Muscle layer of duodenum (tissue), 2 donors: ENCODE measurements at regions not wholly inside any gene's neighbourhood (a gene's known extent, or its start where the extent isn't known, plus 50 kb on each side); places are given as distances from the start of the nearest gene placed in this dataset.

Experiments
- H3K27ac ChIP-seq: one replicate; pipeline ENCODE4 v1.7.0; 2013; ENCODE audit warnings: mild to moderate bottlenecking, low read length
- H3K27me3 ChIP-seq: one replicate; pipeline ENCODE4 v1.7.0; 2013; ENCODE audit warnings: low read depth, mild to moderate bottlenecking, control low read depth, low read length
- H3K36me3 ChIP-seq, 2 donors: one replicate each; pipeline ENCODE4 v1.7.0; 2013; ENCODE audit warnings: low read length in 2 of 2, control low read depth in 1 of 2, mild to moderate bottlenecking in 1 of 2; ENCODE audit not compliant: insufficient read depth in 2 of 2, control insufficient read depth in 1 of 2
- H3K4me1 ChIP-seq, 2 donors: one replicate each; pipeline ENCODE4 v1.7.0; 2013; ENCODE audit warnings: low read length in 2 of 2, mild to moderate bottlenecking in 2 of 2, control low read depth in 1 of 2, moderate library complexity in 1 of 2; ENCODE audit not compliant: insufficient read depth in 2 of 2, control insufficient read depth in 1 of 2
- H3K4me3 ChIP-seq, 2 donors: one replicate each; pipeline ENCODE4 v1.7.0; 2013; ENCODE audit warnings: low read length in 2 of 2, low read depth in 1 of 2, mild to moderate bottlenecking in 1 of 2
- H3K9me3 ChIP-seq, 2 donors: one replicate each; pipeline ENCODE4 v1.7.0; 2013; ENCODE audit warnings: low read length in 2 of 2, control low read depth in 1 of 2, mild to moderate bottlenecking in 1 of 2; ENCODE audit not compliant: control insufficient read depth in 1 of 2
- donor health status: healthy.

DNA sequence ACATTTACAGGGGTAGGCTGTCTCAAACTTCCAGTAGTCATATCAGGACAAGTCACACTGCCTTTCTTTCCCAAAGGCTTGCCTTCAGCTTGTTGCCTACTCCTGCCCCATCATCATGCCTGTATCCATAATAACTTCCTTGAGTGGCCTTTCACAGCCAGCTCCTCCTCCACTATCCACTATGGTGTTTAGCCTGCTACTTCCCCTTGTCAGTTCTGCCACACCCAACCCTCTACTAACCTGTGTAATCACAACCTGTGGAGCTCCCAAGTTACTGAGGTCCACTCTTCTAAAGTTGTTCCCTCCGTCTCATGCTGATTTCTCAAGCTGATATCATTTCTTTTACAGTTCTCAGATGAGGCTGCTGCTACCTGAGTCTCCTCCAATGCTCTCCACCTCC, 159.9 kb downstream of the BMP4 start:
- Histone ChIP-seq H3K27ac (no peak overlapping the region), H3K36me3 (no peaks in the 10 kb centered on the region), H3K4me3 (no peak overlapping the region), H3K9me3 (no peaks in the 10 kb centered on the region), H3K4me1 (peaks cover 0 to 15% of the 10 kb centered on the region in 2 donors), H3K27me3 (no peaks in the 10 kb centered on the region)

DNA sequence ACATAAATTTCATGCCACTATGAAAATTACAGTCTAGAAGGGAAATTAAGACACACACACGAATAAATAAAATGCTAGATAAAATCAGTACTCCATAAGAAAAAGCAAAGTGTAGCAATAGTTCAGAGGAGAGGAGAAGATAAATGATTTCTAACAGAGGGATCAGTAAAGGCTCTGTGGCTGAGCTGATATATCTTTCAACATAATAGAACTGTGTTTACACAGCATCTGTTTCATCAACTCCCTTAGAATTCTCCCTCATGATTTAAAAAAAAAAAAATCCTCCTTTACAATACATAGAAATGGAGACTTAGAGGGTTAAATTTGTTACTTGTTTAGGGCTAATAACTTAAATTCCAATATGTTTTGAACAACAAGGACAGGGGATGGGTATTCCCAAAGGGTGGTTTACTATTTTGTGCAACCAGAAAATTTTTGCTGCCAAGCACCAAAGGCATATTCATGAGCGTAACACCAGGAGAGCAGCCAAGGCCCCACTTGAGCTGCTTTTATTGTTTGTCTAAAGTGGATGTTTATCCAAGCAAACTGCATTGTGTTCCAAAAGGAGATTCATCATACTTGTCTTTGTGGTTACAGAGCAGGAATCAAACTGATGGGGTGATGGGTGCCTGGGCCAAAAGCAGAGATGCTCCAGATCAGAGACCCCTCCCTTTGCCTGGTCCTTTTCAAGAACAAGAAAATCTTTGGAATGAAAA, 162.7 kb downstream of the BMP4 start:
- Histone ChIP-seq H3K36me3 (no peaks in the 10 kb centered on the region), H3K27ac (no peak overlapping the region), H3K4me1 (peaks cover 0 to 15% of the 10 kb centered on the region in 2 donors), H3K27me3 (no peaks in the 10 kb centered on the region), H3K4me3 (no peak overlapping the region), H3K9me3 (no peaks in the 10 kb centered on the region)

DNA sequence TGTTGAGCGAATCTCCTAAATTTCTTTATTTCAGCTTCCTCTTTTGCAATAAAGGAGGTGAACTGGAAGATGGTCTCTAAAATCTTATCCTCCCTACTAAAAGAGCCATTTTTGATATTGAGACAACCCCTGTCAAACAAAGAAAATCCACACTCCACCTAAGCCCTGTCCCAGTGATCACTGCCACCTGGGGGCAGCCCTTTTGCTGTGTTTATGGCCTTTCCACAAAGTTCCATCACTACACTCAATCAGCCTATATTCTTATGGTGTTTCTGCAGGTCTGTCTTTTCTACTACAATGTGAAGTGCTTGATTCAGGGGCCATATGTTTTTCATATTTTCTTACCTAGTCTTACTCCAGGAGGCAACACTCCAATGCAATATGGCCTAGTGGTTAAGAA, 163.7 kb downstream of the BMP4 start:
- Histone ChIP-seq H3K9me3 (no peaks in the 10 kb centered on the region), H3K36me3 (no peaks in the 10 kb centered on the region), H3K4me3 (no peak overlapping the region), H3K27ac (no peak overlapping the region), H3K4me1 (peaks cover 0 to 15% of the 10 kb centered on the region in 2 donors), H3K27me3 (no peaks in the 10 kb centered on the region)

DNA sequence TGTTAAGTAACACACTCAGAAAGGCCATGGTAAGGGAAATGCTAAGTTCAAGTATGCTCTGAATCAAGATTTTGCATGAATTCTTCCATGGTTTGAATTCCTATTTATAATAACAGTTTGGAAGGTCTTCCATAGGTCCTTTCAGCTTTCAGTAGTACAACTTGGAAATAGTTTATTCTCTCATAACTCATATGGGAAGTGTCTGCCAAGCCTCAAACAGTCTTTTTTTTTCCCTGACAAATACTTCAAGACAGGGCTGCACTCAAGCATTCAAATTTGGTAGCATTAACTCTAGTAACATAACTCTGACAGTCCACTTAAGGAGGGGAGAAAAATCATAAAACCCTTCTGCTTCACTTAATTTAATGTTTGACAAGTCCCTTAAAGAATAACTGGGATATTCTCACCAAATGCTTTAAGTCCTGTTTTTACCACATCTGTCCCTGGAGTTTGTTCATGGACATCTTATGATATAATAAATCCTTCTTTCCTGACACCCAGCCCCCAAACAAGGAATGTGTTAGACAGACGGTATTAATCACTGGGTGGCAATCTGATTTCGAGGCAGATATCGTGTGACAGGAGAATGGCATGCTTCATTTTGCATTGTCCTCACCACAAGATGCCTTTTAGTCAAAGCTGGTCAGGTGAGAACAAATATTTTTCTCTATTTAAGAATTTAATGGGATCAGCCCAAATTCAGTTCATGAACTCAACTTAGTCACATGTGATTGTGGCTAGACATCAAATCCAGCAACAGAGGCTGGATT, 165.7 kb downstream of the BMP4 start:
- Histone ChIP-seq H3K27me3 (no peaks in the 10 kb centered on the region), H3K36me3 (no peaks in the 10 kb centered on the region), H3K4me3 (no peak overlapping the region), H3K4me1 (peaks cover 0 to 15% of the 10 kb centered on the region in 2 donors), H3K9me3 (no peaks in the 10 kb centered on the region), H3K27ac (no peak overlapping the region)

DNA sequence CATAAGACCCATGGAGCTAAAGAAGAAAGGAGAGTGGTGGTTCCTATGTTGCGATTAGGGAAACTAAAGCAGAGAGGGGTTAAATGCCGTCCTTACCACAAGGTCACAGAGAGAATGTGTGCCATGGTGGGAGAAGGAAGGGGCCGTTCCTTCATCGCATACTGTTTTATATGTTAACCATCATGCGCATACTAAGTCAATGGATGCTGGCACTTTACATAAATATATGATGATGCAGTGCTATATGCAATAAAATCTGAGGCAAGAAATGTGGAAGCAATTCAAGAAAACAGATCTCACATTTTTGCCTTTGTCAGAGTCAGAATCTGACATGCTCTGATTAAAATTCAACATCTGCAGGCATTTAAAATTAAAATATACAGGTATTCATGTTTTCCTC, 168.1 kb downstream of the BMP4 start:
- H3K4me3 ChIP-seq: no peak overlapping the region
- H3K27ac ChIP-seq: no peak overlapping the region
- H3K36me3 ChIP-seq: no peaks in the 10 kb centered on the region
- no peaks in the 10 kb centered on the region for H3K27me3 ChIP-seq
- peaks cover 0 to 3% of the 10 kb centered on the region in 2 donors for H3K9me3 ChIP-seq
- no peaks in the 10 kb centered on the region for H3K4me1 ChIP-seq

DNA sequence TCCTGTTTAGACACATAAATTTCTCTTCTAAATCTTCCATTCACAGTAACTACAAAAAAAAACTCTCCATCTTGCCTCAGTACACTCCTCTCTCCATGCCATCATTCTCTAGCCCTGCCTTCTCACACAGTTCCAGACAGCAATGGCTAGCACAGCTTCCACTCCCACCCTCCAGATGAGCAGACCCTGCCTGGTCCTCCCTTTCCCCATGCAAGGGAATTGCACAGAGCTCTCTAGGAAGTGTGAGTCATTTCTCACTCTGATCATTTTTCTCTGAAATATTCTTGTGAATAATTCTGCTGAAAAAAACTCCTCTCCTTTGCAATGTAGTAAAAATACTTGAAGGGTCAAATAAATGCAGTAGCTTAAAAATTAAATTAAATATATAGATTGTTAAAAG, 170.6 kb downstream of the BMP4 start:
- Histone ChIP-seq H3K27me3 (no peaks in the 10 kb centered on the region), H3K4me1 (no peaks in the 10 kb centered on the region), H3K27ac (no peak overlapping the region), H3K4me3 (no peak overlapping the region), H3K9me3 (peaks cover 0 to 3% of the 10 kb centered on the region in 2 donors), H3K36me3 (no peaks in the 10 kb centered on the region)

DNA sequence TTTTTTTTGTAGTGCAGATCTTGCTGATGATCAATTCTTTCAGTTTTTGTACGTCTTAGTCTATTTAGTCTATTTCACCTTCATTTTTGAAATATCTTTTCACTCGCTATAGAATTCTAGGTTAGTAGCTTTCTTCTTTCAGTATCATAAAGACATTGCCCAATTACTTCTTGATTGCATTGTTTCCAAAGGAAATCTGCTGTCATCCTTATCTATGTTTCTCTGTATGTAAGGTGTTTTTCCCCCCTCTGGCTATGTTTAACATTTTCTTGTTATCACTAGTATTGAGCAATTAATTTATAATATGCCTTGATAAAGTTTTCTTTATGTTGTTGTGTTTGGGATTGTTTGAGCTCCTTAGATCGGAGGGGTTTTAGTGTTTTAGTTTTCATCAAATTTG, 171.9 kb downstream of the BMP4 start:
- H3K4me1 ChIP-seq: no peaks in the 10 kb centered on the region
- no peak overlapping the region for H3K27ac ChIP-seq
- H3K36me3 ChIP-seq: no peaks in the 10 kb centered on the region
- no peaks in the 10 kb centered on the region for H3K27me3 ChIP-seq
- H3K9me3 ChIP-seq: peaks cover 0 to 3% of the 10 kb centered on the region in 2 donors
- no peak overlapping the region for H3K4me3 ChIP-seq

DNA sequence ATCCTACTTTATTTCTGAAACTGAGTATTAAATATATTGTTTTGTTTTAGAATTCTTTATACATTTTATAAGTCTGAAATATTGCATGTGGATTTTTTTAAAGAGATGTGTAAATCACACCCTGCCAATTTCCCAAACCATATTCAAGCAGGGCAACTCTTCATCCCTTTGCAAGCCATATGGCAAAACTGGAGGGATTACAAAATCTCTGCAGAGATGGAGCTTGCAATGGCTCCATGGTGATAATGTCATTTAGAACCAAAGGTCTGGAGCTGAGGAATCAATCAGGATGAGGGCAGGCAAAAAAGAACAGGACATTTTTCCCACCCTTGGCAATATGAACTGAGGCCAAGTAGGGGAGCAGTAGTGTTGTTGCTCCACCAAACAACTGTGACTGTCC, 173.4 kb downstream of the BMP4 start:
- no peaks in the 10 kb centered on the region for H3K4me1 ChIP-seq
- peaks cover 0 to 3% of the 10 kb centered on the region in 2 donors for H3K9me3 ChIP-seq
- H3K27me3 ChIP-seq: no peaks in the 10 kb centered on the region
- H3K27ac ChIP-seq: no peak overlapping the region
- H3K4me3 ChIP-seq: no peak overlapping the region
- H3K36me3 ChIP-seq: no peaks in the 10 kb centered on the region

DNA sequence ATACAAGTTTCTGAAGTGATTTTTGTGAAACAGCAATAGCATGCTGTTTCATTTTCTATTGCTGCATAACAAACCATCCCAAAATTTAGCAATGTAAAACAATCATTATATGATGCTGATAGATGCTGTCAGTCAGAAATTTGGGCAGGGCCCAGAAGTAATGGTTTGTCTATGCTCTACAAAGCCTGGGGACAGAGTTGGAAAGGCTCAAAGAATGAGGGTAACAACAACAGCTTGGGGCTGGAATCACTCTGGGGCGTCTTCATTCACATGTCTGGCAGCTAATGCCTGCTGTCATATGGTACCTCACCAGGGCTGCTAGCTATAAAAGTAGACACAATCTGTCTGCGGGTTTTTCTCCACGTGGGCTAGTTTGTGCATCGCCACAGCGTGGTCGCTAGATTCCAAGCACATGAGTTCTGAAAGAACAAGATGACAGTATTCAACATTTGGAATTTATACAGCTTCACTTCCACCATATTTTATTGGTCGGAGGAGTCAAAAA, 176.5 kb downstream of the BMP4 start:
- H3K9me3 ChIP-seq: peaks cover 0 to 3% of the 10 kb centered on the region in 2 donors
- H3K4me1 ChIP-seq: no peaks in the 10 kb centered on the region
- H3K27me3 ChIP-seq: no peaks in the 10 kb centered on the region
- H3K27ac ChIP-seq: no peak overlapping the region
- H3K4me3 ChIP-seq: no peak overlapping the region
- no peaks in the 10 kb centered on the region for H3K36me3 ChIP-seq

DNA sequence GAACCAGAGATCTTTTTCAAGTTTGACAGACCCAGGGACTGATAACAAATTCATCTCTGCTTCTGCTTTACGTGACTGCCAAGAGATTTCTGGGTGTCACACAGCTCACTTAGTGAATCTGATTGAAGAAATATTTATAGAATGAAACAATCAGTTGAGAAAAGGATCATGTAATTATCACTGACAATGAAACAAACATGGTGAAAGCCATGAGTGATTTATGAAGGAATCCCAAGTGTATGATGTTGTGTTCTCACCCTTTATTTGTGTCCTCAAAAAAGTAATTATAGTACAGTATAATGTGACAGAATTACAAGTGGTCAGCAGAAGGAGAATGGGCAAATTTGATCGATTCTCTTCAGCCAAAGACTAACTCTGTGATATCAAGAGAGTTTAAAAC, 177.3 kb downstream of the BMP4 start:
- Histone ChIP-seq H3K27me3 (no peaks in the 10 kb centered on the region), H3K36me3 (no peaks in the 10 kb centered on the region), H3K4me3 (no peak overlapping the region), H3K4me1 (no peaks in the 10 kb centered on the region), H3K27ac (no peak overlapping the region), H3K9me3 (no peaks in the 10 kb centered on the region)

DNA sequence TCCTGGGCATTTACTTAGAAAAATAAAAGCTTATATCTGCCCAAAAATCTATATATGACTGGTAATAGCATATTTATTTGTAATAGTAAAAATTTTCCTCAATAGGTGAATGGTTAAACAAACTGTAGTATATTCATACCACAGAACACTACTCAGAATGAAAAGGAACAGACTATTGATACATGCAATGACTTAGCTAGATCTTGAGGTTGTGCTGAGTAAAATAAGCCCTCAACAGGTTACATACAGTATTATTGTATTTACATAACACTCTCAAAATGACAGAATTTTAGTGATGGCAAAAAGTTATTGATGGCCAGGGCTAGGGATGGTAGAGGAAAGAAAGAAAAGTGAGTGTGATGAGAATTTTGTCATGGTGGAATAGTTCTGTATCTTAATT, 178.4 kb downstream of the BMP4 start:
- Histone ChIP-seq H3K27ac (no peak overlapping the region), H3K36me3 (no peaks in the 10 kb centered on the region), H3K4me3 (no peak overlapping the region), H3K27me3 (no peaks in the 10 kb centered on the region), H3K9me3 (no peaks in the 10 kb centered on the region), H3K4me1 (no peaks in the 10 kb centered on the region)
